Thoracic aorta (tissue), 2 donors: ENCODE measurements at regions not wholly inside any gene's neighbourhood (a gene's known extent, or its start where the extent isn't known, plus 50 kb on each side); places are given as distances from the start of the nearest gene placed in this dataset.

Source experiments
- ATAC-seq: fragments of 150-250 bp; one replicate; pipeline ENCODE4 v1.8.0; 2017; ENCODE audit warnings: low read depth; ENCODE audit not compliant: insufficient number of reproducible peaks, low FRiP score
- DNase-seq: peaks from one replicate; pipeline ENCODE4 v3.0.0-alpha.2; 2020; ENCODE audit warnings: low spot score
- H3K27ac ChIP-seq, 2 donors: fragments of 200-600 bp; sonication (generic); 1 replicate in 1 of 2; 2 replicates in 1 of 2; pipeline ENCODE4 v1.5.1; 2016; ENCODE audit warnings: mild to moderate bottlenecking in 2 of 2, moderate library complexity in 2 of 2
- H3K27me3 ChIP-seq: fragments of 200-600 bp; sonication (generic); replicated peaks from 2 replicates; pipeline ENCODE4 v1.6.0; 2016; ENCODE audit warnings: mild to moderate bottlenecking; ENCODE audit not compliant: insufficient read depth
- H3K36me3 ChIP-seq: fragments of 200-600 bp; sonication (generic); one replicate; pipeline ENCODE4 v1.5.1; 2016
- H3K4me1 ChIP-seq, 2 donors: fragments of 200-600 bp; sonication (generic); 1 replicate in 1 of 2; 2 replicates in 1 of 2; pipeline versions ENCODE4 v1.5.1 to v1.6.0; 2016; ENCODE audit warnings: low read depth in 2 of 2, mild to moderate bottlenecking in 1 of 2; ENCODE audit not compliant: control insufficient read depth in 1 of 2
- H3K4me3 ChIP-seq: fragments of 200-600 bp; sonication (generic); 2 replicates; pipeline ENCODE4 v1.5.1; 2016; ENCODE audit warnings: mild to moderate bottlenecking
- H3K9me3 ChIP-seq: fragments of 200-600 bp; sonication (generic); 2 replicates; pipeline ENCODE4 v1.5.1; 2016
- CTCF ChIP-seq: fragments of 200-600 bp; sonication (generic); IDR thresholded peaks from one replicate; pipeline ENCODE4 v1.5.1; 2019; ENCODE audit warnings: antibody characterized with exemption

DNA sequence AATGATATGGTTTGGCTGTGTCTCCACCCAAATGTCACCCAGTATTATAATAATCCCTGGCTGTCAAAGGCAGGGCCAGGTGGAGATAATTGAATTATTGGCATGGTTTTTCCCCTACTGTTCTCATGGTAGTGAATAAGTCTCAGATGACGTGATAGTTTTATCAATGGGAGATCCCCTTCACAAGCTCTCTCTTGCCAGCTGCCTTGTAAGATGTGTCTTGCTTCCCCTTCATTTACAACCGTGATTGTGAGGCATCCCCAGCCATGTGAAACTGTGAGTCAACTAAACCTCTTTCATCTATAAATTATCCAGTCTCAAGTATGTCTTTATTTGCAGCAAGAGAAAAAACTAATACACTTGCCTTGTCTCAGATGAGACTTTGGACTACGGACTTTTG, 907.3 kb upstream of the MANEA start:
- ATAC-seq: no peak
- DNase-seq: no peak
- Histone ChIP-seq H3K4me3 (no peak overlapping the region), H3K27me3 (no peaks in the 10 kb centered on the region), H3K27ac (no peak overlapping the region), H3K9me3 (peaks cover 3% of the 10 kb centered on the region), H3K36me3 (no peaks in the 10 kb centered on the region), H3K4me1 (no peaks in the 10 kb centered on the region)
- no peak for TF ChIP-seq CTCF

DNA sequence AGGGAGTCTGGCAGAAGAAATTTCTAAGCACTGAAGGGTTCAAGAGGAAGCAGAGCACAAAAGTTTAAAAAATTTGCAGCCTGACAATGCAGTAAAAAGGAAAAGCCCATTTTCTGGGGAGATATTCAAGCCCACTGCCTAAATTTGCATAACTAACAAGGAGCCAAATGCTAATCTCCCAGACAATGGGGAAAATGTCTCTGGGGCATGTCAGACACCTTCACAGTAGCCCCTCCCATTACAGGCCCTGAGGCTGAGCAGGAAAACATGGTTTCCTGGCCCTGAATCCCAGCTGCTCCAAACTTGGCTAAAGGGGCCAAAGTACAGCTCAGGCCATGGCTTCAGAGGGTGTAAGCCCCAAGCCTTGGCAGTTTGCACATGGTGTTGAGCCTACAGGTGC, 908.5 kb upstream of the MANEA start:
- Histone ChIP-seq H3K27me3 (no peaks in the 10 kb centered on the region), H3K36me3 (no peaks in the 10 kb centered on the region), H3K4me1 (no peaks in the 10 kb centered on the region), H3K27ac (no peak overlapping the region), H3K9me3 (no peaks in the 10 kb centered on the region), H3K4me3 (no peak overlapping the region)
- no peak for TF ChIP-seq CTCF
- DNase-seq (no peak), ATAC-seq (no peak)

GRCh38 chr6:94658929-94659328, 918.4 kb upstream of the MANEA start:
- no peak for TF ChIP-seq CTCF
- Histone ChIP-seq H3K36me3 (no peaks in the 10 kb centered on the region), H3K27me3 (no peaks in the 10 kb centered on the region), H3K9me3 (no peaks in the 10 kb centered on the region), H3K4me3 (no peak overlapping the region), H3K27ac (no peak overlapping the region), H3K4me1 (no peaks in the 10 kb centered on the region)
- ATAC-seq (no peak), DNase-seq (no peak)

DNA sequence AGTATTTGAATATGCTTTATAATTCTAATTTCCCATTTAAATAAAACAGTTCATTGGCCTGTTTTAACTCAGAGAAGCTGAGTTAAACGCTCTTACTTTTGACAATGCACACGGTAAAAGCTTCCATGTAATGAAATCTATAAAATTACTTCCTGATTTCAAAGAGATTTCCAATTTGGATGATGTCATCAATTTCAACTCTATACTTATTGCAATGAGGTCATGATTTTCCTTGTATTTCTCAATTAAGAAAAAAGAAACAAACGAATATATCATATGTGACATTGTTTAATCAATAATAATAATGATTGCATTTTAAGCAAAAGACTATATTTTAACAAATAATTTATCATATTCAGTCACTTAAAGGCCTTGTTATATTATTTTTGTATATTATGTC, 926.1 kb upstream of the MANEA start:
- no peaks in the 10 kb centered on the region for H3K9me3 ChIP-seq
- H3K27ac ChIP-seq: no peak overlapping the region
- H3K4me3 ChIP-seq: no peak overlapping the region
- no peaks in the 10 kb centered on the region for H3K36me3 ChIP-seq
- H3K27me3 ChIP-seq: no peaks in the 10 kb centered on the region
- no peak for ATAC-seq
- TF ChIP-seq CTCF: no peak
- no peaks in the 10 kb centered on the region for H3K4me1 ChIP-seq
- DNase-seq: no peak

DNA sequence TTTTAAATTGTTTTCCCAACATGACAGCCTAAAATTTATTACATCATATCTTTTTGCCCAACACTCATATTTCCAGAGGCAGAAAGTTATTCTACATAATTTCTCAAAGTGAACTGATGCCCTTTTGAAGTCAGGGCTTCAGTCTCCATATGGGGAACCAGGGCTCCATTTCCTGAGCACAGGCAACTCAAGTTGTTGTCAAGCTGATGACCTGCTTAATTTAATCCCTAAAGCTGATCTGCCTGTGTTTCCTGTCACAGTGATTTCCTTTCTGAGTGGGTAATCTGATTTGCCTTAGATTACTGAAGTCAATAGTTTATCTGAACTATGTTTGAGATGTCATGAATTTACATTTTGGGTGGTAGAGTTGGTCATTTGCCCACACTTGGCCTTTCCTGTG, 932.1 kb upstream of the MANEA start:
- Histone ChIP-seq H3K27ac (no peak overlapping the region), H3K9me3 (no peaks in the 10 kb centered on the region), H3K27me3 (no peaks in the 10 kb centered on the region), H3K36me3 (no peaks in the 10 kb centered on the region), H3K4me1 (no peaks in the 10 kb centered on the region), H3K4me3 (no peak overlapping the region)
- no peak for ATAC-seq
- DNase-seq: no peak
- no peak for TF ChIP-seq CTCF
